Gastrocnemius medialis (tissue), 4 donors: ENCODE measurements at regions not wholly inside any gene's neighbourhood (a gene's known extent, or its start where the extent isn't known, plus 50 kb on each side); places are given as distances from the start of the nearest gene placed in this dataset.

Experiments
- ATAC-seq, 2 donors: fragments of 150-250 bp; one replicate each; pipeline ENCODE4 v1.9.1; 2016
- DNase-seq, 2 donors: peaks; one replicate each; pipeline ENCODE4 v3.0.0-alpha.2; 2019
- H3K27ac ChIP-seq, 4 donors: fragments of 200-600 bp; sonication (generic); 1 replicate in 1 of 4; 2 replicates in 3 of 4; pipeline ENCODE4 v1.5.1; 2016 to 2018; ENCODE audit warnings: mild to moderate bottlenecking in 2 of 4, moderate library complexity in 1 of 4
- H3K27me3 ChIP-seq, 3 donors: fragments of 200-600 bp; sonication (generic) in 2 of 3; 1 replicate in 1 of 3; 2 replicates in 2 of 3; pipeline versions ENCODE4 v1.5.1 to v1.6.0; 2016 to 2019; ENCODE audit warnings: mild to moderate bottlenecking in 1 of 3, moderate library complexity in 1 of 3
- H3K36me3 ChIP-seq, 2 donors: fragments of 200-600 bp; sonication (generic) in 1 of 2; one replicate each; pipeline ENCODE4 v1.5.1; 2017 to 2018
- H3K4me1 ChIP-seq, 2 donors: fragments of 200-600 bp; sonication (generic) in 1 of 2; one replicate each; pipeline ENCODE4 v1.5.1; 2016 to 2017; ENCODE audit warnings: mild to moderate bottlenecking in 2 of 2
- H3K4me3 ChIP-seq, 4 donors: fragments of 200-600 bp; sonication (generic) in 3 of 4; 1 replicate in 1 of 4; 2 replicates in 3 of 4; pipeline ENCODE4 v1.5.1; 2016 to 2019; ENCODE audit warnings: mild to moderate bottlenecking in 2 of 4
- H3K9me3 ChIP-seq, 3 donors: fragments of 200-600 bp; sonication (generic) in 2 of 3; 1 replicate in 1 of 3; 2 replicates in 2 of 3; pipeline ENCODE4 v1.5.1; 2016 to 2019
- CTCF ChIP-seq, 5 experiments: fragments of 450-650 bp in 3 of 5; fragments of 200-600 bp in 2 of 5; sonication (generic) in 2 of 5; IDR thresholded peaks in 4 of 5; conservative IDR thresholded peaks in 1 of 5; 1 replicate in 4 of 5; 2 replicates in 1 of 5; pipeline ENCODE4 v1.5.1; 2016 to 2019; ENCODE audit warnings: antibody characterized with exemption in 5 of 5, mild to moderate bottlenecking in 3 of 5, moderate library complexity in 3 of 5
- POLR2A ChIP-seq, 2 donors: fragments of 450-650 bp; IDR thresholded peaks; one replicate each; pipeline ENCODE4 v1.6.1; 2017; ENCODE audit warnings: antibody characterized with exemption in 2 of 2, mild to moderate bottlenecking in 2 of 2, moderate library complexity in 2 of 2
- in situ Hi-C, 4 donors: fragments of 200-750 bp; cut with MboI; loops; one replicate each; pipeline versions ENCODE4 v1.15.0 to v1.8.0; 2017; ENCODE audit warnings: low sequenced_read_pairs in 4 of 4
- intact Hi-C: fragments of 100-400 bp; cut with DNase I; formaldehyde crosslinking; loops from one replicate; pipeline ENCODE4 v1.15.1; 2023; ENCODE audit warnings: low total_unique reads

DNA sequence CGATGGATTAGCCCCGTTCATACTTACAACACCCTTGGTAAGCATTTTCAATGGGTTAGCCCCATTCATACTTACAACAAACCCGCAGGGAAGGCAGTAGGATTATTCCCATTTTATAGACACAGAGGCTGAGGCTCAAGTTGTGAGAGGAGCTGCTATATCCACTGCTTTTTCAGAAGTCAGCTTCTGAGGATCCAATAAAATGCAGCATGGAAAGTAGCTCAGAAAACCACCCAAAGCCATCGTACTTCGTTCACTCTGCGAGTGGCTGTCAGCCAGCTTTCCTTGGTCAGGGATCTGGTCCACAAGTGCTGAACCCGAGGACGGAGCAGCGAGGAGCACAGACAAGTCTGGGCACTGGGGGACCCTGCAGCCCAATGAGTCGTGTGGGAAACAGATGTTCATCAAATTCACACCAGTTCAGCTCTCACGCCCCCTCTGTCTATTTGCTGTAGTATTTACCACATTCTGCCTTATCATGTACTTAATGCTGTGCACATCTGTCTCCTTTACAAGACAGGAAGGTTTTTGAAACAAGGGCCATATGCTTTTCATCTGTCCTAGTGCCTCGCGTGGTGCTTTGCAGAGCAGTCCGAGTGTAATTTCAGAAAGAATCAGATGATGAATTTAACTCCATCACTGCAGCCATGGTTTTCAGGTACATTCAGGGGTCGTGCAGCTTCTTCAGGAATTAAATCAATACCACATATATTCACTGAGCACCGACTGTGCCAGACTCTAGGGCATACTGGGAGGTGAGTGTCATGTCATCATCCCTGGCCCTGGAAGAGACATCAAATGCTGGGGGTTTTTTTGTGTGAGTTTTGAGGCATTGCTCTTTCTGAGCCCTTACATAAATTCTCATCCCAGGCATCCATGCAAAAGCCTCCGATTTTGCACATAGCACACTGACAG is 256.9 kb downstream of the CDH26 start:
- in situ Hi-C loops (loop anchor here in 2 of 4 donors (10.0 to 25.0 kb wide), 4 partner anchors 347 to 1672 kb away; no protein-coding TSS in a partner anchor), intact Hi-C loops (loop anchor here (5.0 kb wide), 1 partner anchor 47 kb away; no protein-coding TSS in a partner anchor)
- ATAC-seq (no peak), DNase-seq (no peak)
- Histone ChIP-seq H3K4me3 (no peak overlapping the region), H3K36me3 (no peaks in the 10 kb centered on the region), H3K27me3 (no peaks in the 10 kb centered on the region), H3K4me1 (peaks cover 0 to 7% of the 10 kb centered on the region in 2 donors), H3K27ac (no peak overlapping the region), H3K9me3 (no peaks in the 10 kb centered on the region)
- no peak for TF ChIP-seq POLR2A (IDR thresholded peaks at IDR 0.05)
- TF ChIP-seq CTCF (IDR thresholded peaks at IDR 0.05 in 4 of 5, conservative IDR thresholded peaks at IDR 0.05 in 1 of 5), result no peak

DNA sequence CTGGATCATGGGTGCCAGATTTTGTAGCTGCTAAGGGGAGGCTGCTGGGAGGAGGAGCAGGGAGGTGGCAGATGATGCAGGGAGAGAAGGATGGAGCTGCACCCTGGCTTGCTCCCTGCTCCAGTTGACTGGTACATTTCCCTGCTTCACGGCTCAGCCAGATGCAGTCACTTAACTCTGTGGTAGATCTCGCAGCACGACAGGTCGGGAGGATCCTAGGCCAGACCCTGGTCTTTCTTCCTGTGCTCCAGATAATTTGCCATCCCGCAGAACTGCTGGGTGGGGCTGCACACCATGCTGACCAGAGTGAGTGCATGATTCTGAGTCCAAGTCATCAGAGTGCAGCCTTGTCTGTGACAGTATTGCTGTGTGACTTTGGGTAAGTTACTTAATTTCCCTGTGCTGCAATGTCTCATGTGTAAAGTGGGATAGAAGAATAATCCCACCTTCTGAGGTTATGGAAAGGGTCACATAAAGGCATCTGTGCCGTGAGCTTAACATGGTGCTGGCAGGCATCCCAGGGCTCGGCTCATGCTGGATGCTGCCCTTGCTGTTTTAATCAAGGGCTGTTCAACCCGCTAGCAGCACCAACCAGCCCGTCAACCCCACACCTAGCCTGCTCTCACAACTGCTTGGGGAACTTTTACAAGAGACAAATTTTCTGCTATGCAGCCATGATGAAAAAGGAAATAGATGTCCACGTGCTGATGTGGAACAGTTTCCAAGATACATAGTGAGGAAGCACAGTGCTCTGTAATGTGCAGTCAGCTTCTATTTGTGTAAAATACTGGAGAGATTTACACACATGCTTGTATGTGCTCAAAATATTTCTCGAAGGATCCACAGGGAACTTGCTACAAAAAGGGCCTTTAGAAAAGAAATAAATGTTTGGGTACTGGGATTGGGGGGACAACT is 257.9 kb downstream of the CDH26 start:
- no peak overlapping the region for H3K27ac ChIP-seq
- DNase-seq (no peak), ATAC-seq (no peak)
- H3K4me1 ChIP-seq, result peaks cover 0 to 7% of the 10 kb centered on the region in 2 donors
- intact Hi-C loops (no loop called here), in situ Hi-C loops (loop anchor here in 2 of 4 donors (10.0 to 25.0 kb wide), 4 partner anchors 346 to 1671 kb away; no protein-coding TSS in a partner anchor)
- TF ChIP-seq POLR2A (IDR thresholded peaks at IDR 0.05), result no peak
- TF ChIP-seq CTCF (IDR thresholded peaks at IDR 0.05 in 4 of 5, conservative IDR thresholded peaks at IDR 0.05 in 1 of 5), result no peak
- no peaks in the 10 kb centered on the region for H3K36me3 ChIP-seq
- H3K4me3 ChIP-seq, result no peak overlapping the region
- no peaks in the 10 kb centered on the region for H3K27me3 ChIP-seq
- H3K9me3 ChIP-seq, result no peaks in the 10 kb centered on the region

GRCh38 chr20:60219231-60219630 is 261.0 kb downstream of the CDH26 start:
- Histone ChIP-seq H3K4me3 (no peak overlapping the region), H3K4me1 (peaks cover 0 to 3% of the 10 kb centered on the region in 2 donors), H3K27ac (no peak overlapping the region), H3K9me3 (no peaks in the 10 kb centered on the region), H3K36me3 (no peaks in the 10 kb centered on the region), H3K27me3 (no peaks in the 10 kb centered on the region)
- no peak for ATAC-seq
- in situ Hi-C loops, result loop anchor here in 2 of 4 donors (10.0 to 25.0 kb wide), 4 partner anchors 343 to 1668 kb away; no protein-coding TSS in a partner anchor
- intact Hi-C loops, result no loop called here
- TF ChIP-seq CTCF (IDR thresholded peaks at IDR 0.05 in 4 of 5, conservative IDR thresholded peaks at IDR 0.05 in 1 of 5), result no peak
- no peak for TF ChIP-seq POLR2A (IDR thresholded peaks at IDR 0.05)
- no peak for DNase-seq

DNA sequence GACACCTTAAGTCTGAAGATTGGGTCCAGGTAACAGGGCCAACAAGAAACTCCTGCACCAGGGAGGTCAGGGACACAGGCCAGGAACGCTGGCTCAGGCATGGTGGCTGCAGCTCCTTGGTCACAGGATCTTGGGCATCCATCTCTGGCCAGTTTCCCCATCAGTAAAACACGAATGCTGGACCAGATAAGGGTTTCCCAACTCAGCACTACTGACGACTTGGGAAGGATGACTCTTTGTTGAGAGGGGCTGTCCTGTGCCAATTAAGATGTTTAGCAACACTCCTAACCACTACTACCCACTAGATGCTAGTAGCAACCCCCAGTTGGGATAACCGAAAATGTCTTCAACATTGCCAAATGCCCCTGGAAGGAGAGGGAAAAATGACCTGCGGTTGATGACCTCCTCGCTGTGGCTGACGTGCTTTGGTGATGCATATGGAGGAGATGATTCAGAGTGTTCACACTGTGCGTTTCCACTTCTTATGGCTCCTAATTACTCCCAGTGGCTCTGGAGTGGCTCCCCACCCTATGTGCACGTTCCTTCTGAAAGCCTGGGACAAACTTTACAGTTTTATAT is 261.9 kb downstream of the CDH26 start:
- no peak for TF ChIP-seq CTCF (IDR thresholded peaks at IDR 0.05 in 4 of 5, conservative IDR thresholded peaks at IDR 0.05 in 1 of 5)
- TF ChIP-seq POLR2A (IDR thresholded peaks at IDR 0.05), result no peak
- intact Hi-C loops (no loop called here), in situ Hi-C loops (loop anchor here in 2 of 4 donors (10.0 to 25.0 kb wide), 4 partner anchors 342 to 1667 kb away; no protein-coding TSS in a partner anchor)
- no peaks in the 10 kb centered on the region for H3K27me3 ChIP-seq
- no peaks in the 10 kb centered on the region for H3K36me3 ChIP-seq
- ATAC-seq (no peak), DNase-seq (no peak)
- no peak overlapping the region for H3K27ac ChIP-seq
- H3K4me3 ChIP-seq, result no peak overlapping the region
- H3K9me3 ChIP-seq, result no peaks in the 10 kb centered on the region
- peaks cover 0 to 3% of the 10 kb centered on the region in 2 donors for H3K4me1 ChIP-seq
